Esophagus mucosa (tissue), 1 donor: ENCODE measurements at regions not wholly inside any gene's neighbourhood (a gene's known extent, or its start where the extent isn't known, plus 50 kb on each side); places are given as distances from the start of the nearest gene placed in this dataset.

Source experiments
- ATAC-seq: fragments of 200-7000 bp; cut with Tn5 transposase; one replicate; pipeline ENCODE4 v1.9.1; 2020
- donor health status: DM: yes; HTN: yes; CAD: no.

DNA sequence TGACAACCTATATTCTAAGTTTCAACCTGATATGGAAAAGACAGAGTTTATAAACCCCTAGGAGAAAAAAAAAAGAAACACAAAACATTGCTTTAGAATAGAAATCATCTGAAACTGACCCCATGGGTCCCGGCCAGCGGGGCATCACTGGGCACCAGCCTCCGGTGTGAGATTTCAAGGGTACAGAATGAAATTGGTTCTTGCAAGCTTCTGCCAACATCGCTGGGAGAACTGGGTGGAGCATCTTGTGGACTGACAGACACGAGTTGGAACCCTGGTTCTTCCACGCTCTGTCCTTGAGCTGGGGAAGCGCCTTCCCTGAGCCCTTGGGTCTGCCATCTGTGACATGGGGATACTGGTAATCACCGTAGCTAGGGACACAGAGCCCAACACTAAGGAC is 173.6 kb downstream of the PHETA1 start:
- ATAC-seq, result no peak

DNA sequence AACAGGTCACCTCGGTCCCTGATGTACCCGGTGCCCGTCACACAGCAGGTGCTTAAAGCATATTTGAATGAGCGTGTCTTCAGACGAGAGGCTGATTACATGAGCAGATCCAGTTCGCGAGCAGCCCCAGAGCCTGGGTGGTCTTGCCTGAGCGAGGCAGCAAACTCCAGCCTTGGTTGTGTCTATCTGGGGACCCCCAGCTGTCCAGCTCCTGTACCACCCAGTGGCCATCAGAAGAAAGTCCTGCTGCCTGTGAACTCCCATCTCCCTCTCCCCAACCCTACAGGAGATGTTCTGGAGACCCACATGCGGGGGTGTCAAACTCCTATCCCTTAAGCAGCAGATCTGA is 174.2 kb downstream of the PHETA1 start:
- ATAC-seq, result no peak

DNA sequence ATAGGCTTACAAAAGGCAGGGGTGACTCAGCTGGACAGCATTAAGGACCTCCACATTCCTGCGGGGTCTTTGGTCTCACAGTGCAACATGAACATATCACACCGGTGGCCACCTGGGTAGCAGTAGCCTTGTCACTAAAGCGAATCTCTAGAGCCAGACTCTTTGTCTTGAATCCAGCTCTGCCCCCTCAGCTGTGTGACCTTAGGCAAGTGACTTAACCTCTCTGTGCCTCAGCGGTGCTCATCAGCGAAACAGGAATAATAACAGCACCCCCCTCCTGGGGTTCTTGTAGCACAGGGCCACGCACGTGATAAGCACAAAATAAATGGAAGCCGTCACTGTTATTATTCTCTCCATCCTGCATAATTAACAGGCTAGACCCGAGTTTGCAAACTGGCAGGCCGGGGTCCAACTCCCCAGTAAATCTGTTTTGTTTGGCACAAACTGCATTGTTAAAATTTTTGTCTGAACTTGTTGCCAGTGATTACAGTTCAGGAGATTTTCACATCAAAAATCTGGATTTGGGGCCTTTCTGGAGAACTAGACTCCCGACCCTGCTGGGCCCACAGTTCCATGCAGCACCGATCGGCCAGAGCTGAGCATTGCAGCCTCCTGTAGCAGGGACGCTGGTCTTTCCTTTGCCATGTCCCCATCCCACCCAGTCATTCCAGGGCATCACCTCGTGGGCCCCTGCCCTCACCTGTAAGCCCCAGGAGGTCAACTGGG is 174.8 kb downstream of the PHETA1 start:
- ATAC-seq, result no peak

DNA sequence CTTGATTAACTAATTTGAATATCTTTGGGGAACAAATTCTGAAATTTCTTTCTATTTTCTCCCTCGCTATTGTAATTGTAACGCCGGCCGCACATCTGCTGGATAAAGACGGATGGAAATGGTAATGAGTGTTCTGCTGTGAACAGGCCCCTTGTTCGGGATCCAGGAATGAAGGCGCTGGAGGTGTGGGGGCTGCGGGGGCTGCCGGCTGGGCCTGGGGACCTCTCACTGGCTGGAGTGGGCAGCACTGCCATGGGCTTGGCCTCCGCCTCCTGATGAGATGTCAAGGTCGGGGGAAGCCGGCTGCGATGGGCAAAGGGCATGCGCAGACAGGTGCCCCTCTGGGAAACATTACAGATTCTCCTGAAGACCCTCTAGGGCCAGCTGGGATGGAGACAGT is 175.4 kb downstream of the PHETA1 start:
- ATAC-seq, result no peak

DNA sequence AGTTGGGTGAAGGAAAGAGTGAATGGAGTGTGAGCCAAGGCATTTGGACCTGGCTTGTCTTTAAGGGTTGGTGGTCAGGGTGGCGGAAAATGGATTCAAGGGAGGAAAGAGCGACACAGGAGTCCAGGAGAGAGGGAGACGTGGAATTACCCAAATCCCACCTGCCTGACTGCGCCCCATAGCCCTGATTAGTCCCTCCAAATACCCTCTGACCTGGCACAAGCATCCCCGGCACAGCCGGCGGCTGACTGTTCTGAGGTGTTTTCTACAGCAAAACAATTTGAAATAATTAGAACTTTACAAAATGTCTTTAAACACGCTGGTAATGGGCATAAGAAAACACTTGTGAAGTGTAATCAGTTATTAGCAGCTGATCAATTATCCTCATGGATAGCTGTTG is 175.8 kb downstream of the PHETA1 start:
- no peak for ATAC-seq

DNA sequence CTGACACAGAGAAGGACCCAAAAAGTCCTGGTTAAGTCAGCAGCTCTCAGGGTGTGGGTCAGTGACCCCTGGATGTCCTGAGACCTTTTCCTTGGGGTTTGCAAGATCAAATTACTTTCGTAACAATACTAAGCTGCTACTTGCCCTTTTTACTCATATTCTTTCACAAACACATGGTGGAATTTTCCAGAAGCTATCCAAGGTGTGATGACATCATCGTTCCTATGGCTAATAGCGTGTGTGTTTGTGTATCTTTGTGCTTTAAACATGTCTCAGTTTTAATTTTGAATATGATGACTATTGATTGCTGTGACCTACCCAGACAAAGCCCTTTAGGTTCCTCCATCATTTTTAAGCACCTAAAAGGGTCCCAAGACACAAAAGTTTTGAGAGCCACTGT is 176.2 kb downstream of the PHETA1 start:
- ATAC-seq, result no peak

DNA sequence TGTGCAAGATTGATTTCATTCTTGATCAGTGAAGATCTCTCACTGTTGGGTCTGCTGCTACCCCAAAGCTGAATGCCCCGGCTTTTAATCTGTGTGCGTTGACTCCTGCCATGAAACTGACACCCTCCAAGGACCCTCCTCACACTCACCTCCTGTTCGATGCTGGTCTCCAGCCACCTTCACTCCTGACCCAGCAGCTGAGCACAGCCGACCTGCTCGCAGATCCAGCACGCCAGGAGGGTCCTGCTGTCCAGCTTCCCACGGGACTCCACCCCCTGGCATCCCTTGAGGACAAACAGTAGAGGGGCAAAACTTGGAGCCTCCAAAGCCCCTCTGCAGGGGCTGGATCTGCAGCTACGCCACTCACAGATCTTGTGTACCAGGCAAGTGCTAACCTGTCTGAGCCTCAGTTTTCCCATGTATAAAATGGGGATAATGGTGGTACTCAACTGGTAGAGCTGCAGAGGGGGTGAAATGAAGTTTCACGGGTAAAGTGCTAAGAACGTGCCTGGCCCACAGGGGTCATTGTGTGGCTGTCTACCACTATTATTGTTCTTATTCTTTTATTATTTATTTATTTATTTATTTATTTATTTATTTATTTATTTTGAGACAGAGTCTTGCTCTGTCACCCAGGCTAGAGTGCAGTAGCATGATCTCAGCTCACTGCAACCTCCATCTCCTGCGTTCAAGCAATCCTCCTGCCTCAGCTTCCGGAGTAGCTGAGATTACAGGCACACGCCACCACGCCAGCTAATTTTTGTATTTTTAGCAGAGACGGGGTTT is 178.0 kb downstream of the PHETA1 start:
- no peak for ATAC-seq

DNA sequence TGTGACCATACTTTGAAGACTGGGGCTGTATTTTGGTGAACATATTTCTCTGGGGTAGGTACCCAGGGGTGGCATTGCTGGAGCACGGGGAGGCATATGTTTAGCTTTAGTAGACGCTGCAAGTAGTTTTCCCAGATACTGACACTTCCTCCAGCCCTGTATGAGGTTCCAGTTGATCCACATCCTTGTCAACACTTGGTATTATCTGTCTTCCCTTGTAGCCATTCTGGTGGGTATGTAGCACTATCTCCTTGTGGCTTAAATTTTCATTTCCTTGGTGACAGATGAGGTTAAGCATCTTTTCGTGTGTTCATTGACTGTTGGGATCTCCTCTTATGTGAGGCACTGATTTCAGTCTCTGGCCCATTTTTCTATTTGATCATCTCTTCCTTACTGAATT is 179.1 kb downstream of the PHETA1 start:
- ATAC-seq, result no peak

DNA sequence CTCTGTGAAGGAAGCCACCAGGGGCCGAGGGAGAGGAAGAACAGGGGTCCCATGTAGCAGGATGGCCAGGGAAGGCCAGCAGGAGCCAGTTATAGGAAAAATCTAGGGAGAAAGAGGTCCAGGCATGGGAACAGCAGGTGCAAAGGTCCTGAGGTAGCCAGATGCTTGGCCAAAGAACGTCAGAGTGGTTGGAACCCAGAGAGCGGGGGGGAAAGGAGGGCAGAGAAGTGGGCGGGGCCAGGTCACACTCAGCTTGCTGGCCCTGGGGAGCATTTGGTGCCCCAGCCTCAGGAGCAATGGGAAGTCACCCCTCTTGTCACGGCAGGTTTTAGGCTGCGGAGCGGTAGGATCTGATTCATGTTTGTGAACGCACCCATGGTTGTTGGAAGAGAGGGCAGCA is 180.5 kb downstream of the PHETA1 start:
- no peak for ATAC-seq

DNA sequence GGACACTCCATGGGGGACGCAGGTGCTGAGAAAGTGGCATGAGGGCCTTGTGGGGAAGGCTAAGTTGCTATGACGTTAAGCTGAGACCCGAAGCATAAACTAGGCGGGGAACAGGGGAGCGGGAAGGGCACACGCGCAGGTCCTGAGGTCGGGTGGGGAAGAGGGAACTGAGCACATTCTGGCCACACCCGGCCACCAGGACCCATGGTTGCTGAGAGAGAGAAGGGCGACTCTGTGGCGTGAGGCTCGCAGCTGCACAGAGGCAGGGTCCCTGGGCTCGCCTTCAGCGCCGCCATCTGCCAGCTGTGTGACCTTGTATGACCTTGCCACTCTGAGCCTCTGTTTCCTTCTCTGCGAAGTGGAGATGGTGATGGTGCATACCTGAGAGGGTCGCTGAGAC is 182.5 kb downstream of the PHETA1 start:
- no peak for ATAC-seq

DNA sequence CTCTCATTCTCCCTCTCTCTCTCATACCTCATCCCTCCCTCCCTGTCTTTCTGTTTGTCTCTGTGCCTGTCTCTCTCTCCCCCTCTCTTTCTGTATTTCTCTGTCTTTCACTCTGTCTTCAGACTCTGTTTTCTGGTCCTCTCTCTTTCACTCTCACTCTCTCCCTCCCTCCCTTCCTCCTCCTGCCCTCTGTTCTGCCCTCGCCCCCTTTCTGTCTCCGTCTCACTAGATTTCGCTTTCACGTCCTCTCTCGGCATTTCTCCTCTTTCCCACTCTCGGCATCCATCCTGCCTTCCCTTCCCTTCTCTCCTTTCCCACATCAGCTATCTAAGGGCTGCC is 183.0 kb downstream of the PHETA1 start:
- no peak for ATAC-seq

DNA sequence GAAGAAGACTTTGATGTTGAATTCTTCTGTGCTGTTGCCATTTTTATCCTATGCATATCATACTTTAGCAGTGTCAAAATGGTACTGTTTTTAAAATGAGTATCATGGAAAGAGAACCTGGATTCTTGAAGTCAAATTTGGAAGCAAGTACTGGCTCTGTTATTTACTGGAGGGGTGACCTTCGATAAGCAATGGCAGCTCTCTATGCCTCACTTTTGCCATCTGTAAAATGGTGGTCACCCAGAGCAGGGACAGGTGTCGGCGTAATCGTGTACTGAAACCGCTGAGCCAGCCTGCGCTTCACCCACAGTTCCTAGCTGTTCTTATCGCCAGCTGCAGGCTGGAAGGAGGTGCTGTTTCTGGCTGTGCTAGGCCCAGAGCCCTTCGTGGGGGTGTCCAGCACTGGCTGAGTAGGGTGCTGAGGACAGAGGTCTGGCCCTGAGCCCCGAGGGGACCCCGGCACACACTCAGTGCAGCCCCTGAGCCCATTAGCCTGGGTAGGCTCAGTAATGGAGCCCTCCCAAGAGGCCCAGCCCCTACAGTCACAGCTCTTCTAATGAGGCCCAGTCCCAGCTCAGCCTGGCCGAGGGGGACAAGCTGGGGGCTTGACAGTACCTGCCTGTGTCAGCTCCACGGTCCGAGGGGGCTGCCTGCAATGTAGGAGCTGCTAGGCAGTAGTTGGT is 183.5 kb downstream of the PHETA1 start:
- ATAC-seq, result no peak

DNA sequence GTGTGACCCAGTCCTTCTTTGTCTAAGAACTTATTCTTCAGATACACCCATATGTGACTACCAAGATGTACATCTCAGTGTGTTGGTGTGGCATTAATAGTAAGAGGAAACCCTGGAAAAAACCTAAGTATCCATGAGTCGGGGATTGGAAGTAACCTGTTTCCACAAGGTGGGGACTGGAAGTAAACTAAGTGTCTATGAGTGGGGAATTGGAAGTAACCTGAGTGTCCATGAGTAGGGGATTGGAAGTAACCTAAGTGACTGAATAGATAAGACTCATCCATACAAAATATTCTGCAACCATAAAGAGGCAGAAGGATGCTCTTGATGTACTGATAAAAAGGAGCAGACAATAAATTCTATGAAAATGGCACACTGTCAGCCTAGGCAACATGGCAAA is 184.7 kb downstream of the PHETA1 start:
- no peak for ATAC-seq

DNA sequence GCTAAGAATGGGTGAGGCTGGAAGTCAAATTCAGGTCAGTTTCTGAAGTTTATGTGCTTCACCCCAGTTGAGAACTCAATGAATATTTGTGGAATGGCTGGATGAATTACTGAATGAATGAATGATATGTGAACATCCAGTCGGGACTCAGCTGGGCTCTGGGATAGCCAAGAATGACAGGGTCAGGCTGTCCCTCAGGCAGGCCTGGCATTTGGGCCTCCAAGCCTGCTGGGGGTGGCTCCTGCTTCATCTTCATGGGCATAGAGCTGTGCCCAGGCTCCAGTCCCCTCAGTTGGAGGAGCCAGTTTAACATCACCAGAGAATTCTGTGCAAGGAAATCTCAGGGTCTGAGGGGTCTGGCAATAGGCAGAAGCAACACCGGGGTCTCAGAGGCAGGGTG is 185.8 kb downstream of the PHETA1 start:
- no peak for ATAC-seq

DNA sequence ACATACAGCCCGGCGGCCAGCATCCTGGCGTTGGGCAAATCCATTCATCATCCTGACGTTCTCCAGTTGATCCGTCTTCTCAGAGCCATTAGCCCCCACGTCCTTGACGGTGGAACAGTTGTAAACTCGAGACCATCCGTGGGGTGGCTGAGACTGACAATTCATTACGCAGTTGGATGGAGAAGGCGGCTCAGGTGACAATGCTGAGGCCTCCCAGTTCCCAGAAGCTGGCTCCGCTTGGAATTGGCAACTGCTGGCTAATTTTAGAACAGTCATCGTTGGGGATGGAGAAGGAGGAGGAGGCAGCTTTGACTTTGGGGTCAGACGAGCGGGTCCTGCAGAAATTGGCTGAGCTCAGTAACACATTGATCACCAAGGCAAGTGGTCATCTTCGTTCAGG is 186.5 kb downstream of the PHETA1 start:
- no peak for ATAC-seq

DNA sequence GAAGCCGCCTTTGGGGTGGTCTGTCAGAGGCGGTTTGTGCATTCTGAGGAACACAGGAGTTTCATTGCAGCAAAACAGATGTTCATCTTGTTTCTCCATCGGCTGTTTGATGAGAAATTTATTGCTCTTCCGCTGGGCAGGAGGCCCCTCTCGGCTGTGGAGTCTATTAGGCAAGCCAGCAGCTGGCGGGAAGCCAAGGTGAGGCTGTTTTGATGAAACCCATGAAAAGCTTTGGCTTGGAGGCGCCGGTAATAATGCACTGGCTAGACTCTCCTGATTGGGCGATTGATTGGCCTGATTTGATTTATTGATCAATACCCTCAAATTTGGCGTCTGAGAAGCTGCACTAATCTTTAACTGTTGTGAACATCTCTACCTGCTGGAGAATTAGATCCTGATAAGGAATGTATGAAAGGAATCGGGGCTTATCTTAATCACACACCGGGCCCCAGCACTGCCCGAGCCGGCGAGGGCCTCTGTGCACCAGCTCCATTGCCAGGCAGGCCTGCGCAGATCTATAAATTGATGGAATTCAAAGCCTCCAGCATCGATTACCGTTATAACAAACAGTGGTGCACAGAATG is 187.7 kb downstream of the PHETA1 start:
- no peak for ATAC-seq

DNA sequence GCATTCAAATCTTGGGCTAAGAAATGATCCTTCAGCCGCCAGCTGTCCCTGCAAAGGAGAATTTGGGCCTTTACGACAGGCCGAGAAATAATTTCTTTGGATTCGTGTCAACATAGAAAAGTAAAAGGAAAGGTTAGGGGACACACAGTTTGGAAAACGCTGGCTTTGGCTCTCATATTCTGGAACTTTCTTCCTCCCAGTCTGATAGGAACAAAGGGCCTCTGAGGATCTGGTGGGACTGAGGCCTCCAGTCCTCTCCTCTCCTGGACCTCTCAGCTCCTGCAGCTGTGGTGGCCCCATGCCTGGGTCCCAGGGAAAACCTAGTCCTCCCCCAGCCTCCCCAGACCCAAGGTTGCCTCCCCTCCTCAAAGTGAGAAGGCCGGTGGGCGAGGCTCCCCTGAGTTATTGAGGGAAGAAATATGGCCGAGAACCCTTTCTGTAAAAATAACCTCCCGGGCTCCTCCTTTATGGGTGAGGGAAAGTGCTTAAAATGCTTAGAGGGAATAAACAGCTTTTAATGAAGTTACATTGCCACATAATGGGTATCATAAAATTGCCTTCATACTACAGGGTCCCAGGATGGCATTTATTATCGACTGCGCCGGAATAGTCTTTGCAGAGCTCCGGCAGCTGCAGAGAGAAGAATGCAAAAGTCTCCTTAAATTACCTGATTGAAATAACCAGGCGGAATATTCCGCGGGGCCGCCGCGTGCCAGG is 188.3 kb downstream of the PHETA1 start:
- ATAC-seq, result no peak

DNA sequence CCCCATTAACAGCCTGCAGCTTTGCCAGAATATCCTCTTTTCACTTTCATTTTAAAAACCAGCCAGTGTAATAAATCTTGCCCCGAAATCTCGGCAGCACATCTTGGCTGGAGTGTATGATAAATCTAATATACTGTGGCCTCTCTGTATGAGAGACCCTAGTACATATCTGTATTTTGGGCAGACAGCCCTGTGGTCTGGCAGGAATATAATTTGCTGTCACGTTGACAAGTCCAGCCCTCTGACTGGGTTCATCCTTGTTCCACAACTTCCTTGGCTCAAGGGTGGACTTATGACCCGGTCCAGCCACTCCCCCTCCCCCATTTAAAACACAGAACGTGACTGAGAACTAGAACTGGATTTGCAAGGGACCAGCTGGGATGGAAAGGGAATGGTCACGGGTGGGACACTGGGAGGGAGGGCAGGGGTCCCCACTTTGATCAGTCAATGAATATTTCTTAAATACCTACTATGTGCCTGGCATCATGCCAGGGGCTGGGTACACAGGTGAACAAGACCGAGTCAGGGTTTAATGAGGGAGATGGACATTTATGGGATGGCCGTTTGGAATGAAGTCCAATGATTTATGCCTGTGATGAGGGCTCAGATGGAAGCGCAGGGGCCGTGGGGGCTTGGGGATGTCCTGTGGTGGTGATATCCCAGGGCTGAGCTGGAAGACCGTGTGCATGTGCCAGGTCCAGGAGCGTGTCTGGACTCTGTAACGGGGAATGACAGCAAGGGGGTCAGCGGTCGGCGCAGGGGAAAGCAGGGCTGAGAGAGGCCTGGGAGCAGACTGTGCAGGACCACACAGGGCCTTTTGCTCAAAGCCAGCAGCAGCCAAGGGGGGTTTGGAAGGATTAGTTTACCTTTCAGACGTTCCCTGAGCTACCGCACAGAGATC is 190.5 kb downstream of the PHETA1 start:
- ATAC-seq, result no peak

DNA sequence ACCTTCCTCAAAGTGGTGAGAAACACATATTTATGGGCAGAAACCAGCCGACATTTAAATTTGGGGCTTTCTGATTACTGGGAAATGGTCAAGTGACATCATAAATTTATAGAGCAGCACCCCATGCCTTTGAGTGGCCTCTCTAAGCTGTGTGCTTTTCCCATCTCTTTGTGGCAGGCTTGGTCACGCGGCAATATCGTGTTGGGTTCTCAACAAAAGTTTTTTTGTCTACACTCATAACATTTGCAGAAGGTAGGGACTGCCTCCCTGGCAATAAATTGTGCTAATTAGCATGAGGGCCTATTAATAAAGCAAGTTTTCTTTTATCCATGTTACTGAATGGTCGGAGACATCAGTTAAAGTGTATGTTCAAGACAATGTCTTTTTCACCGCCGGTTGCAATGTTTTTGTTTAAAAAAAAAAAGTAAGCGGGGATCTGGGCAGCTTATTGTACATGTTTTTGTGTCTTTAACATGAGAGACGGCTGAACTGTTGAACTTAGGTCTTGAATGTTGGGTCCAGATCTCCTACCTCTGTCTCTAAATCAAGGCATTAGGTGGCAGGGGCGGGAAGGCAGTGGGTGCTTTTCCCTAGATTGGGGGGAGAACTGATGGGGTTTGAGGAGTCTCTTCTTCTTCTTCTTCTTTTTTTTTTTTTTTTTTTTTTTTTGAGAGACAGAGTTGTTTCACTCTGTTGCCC is 193.3 kb downstream of the PHETA1 start:
- ATAC-seq, result no peak

DNA sequence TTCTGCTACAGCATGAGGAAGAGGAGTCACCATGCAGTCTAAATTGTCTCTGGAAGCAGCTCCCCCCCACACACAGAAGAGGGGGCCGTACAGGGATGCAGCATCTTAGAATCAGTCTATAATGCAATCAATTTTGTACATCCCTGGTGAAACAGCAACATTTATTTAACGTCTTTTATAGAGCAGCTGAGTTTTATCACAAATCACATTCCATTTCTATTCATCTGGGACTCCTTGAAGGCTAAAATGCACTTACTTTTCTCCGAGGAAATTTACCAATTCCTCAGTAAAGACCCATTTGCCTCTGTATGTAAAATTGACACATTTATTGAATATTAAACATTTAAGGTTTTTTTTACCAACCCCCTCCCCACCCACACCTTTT is 193.9 kb downstream of the PHETA1 start:
- no peak for ATAC-seq

DNA sequence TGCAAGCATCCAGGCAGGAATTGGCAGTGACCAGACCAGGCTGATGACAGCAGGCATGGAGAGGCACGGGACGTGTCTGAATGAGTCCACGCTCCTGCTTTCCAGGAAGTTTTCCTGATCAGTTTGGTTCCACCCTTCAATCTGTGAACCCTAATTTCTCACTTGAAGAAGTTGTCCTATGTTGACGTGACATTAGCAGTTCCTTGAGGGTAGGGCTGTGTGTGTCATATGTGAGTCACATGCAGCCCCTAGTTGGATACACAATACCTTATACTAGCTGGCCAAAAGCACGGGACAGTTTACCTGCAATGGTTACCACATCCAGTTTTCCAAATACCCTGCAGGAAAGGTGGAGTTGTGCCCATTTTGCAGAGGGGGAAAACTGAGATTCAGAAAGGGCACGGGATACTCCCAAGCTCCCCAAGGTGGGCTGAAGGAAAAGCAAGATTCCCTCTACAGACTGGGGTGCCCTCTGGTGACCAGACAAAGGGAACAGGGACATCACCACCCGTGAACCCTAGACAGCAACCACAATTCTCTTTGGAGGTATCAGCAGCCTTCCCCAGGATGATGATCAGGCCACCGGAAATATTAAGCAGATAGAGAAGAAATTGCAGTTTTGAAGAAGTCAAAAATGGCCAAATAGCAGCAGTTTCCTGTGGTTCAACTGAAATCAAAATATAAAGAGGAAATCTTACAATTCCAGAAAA is 194.5 kb downstream of the PHETA1 start:
- ATAC-seq, result no peak
